Skin of body (tissue), 1 donor: ENCODE measurements at regions not wholly inside any gene's neighbourhood (a gene's known extent, or its start where the extent isn't known, plus 50 kb on each side); places are given as distances from the start of the nearest gene placed in this dataset.

ENCODE experiments used
- DNase-seq: peaks from one replicate; lab custom pipeline; 2025; lab: John Stamatoyannopoulos, UW

GRCh38 chr5:89279391-89280036, 396.5 kb upstream of the MEF2C start:
- no peak for DNase-seq

GRCh38 chr5:89277816-89278215, 394.8 kb upstream of the MEF2C start:
- no peak for DNase-seq

GRCh38 chr5:89276566-89277305, 393.8 kb upstream of the MEF2C start:
- no peak for DNase-seq

- no peak for DNase-seq
These were observed 392.3 kb upstream of the MEF2C start for GRCh38 chr5:89275066-89275855.

- peak; percentile 69 for DNase-seq
These were observed 390.3 kb upstream of the MEF2C start for GRCh38 chr5:89273289-89273688.

GRCh38 chr5:89270901-89271300, 387.9 kb upstream of the MEF2C start:
- peak; percentile 64 for DNase-seq

GRCh38 chr5:89269721-89270120, 386.7 kb upstream of the MEF2C start:
- no peak for DNase-seq

- DNase-seq = peak; percentile 59
These were observed 385.5 kb upstream of the MEF2C start for GRCh38 chr5:89268460-89268859.

- no peak for DNase-seq
These were observed 384.8 kb upstream of the MEF2C start for GRCh38 chr5:89267788-89268187.

- DNase-seq = no peak
These were observed 382.7 kb upstream of the MEF2C start for GRCh38 chr5:89265511-89266179.

GRCh38 chr5:89263846-89264245, 380.9 kb upstream of the MEF2C start:
- DNase-seq = no peak

GRCh38 chr5:89262030-89262429, 379.0 kb upstream of the MEF2C start:
- no peak for DNase-seq

GRCh38 chr5:89260254-89260653, 377.3 kb upstream of the MEF2C start:
- DNase-seq = no peak

- no peak for DNase-seq
These were observed 373.0 kb upstream of the MEF2C start for GRCh38 chr5:89255845-89256463.

GRCh38 chr5:89253666-89254352, 370.8 kb upstream of the MEF2C start:
- DNase-seq = peak; percentile 96

- DNase-seq = no peak
These were observed 363.9 kb upstream of the MEF2C start for GRCh38 chr5:89246864-89247263.

GRCh38 chr5:89246252-89246651, 363.3 kb upstream of the MEF2C start:
- DNase-seq = no peak

GRCh38 chr5:89243611-89244010, 360.6 kb upstream of the MEF2C start:
- no peak for DNase-seq

GRCh38 chr5:89241186-89241585, 358.2 kb upstream of the MEF2C start:
- peak; percentile 48 for DNase-seq

GRCh38 chr5:89236900-89237299, 353.9 kb upstream of the MEF2C start:
- no peak for DNase-seq

GRCh38 chr5:89233462-89233861, 350.5 kb upstream of the MEF2C start:
- no peak for DNase-seq
